ENCODE measurements at regions not wholly inside any gene's neighbourhood (a gene's known extent, or its start where the extent isn't known, plus 50 kb on each side); places are given as distances from the start of the nearest gene placed in this dataset.

- H3K9me3 ChIP-seq (ENCODE audit: low read length) = no peaks in the 10 kb centered on the region
- peaks cover 0 to 3% of the 10 kb centered on the region in 2 donors for H3K27me3 Mint-ChIP-seq
- H3K4me1 Mint-ChIP-seq = no peaks in the 10 kb centered on the region
- no peaks in the 10 kb centered on the region for H3K36me3 Mint-ChIP-seq
- no peak overlapping the region for H3K27ac Mint-ChIP-seq
- no peaks in the 10 kb centered on the region for H3K36me3 ChIP-seq (ENCODE audit: insufficient read depth, low read length)
- no peaks in the 10 kb centered on the region for H3K4me1 ChIP-seq (ENCODE audit: insufficient read depth, low read length)
- H3K9me3 Mint-ChIP-seq = no peaks in the 10 kb centered on the region
- ChIA-PET POLR2A (no interaction called here), CTCF (no interaction called here)
- DNase-seq = no peak
- no peak overlapping the region for H3K4me3 ChIP-seq (ENCODE audit: low read length)
- no peak overlapping the region for H3K4me3 Mint-ChIP-seq
- no peak overlapping the region for H3K27ac ChIP-seq (ENCODE audit: low read depth, low read length)
- no peaks in the 10 kb centered on the region for H3K27me3 ChIP-seq (ENCODE audit: insufficient read depth, low read length, poor library complexity, severe bottlenecking)
Observed at GRCh38 chr2:37476411-37476810, 132.0 kb downstream of the QPCT start.

- DNase-seq = no peak
- CTCF ChIA-PET = interaction anchor here (1.2 kb wide), 1 partner anchor 170 kb away, joined by 3 read pairs; no protein-coding TSS in a partner anchor
- no peak overlapping the region for H3K27ac Mint-ChIP-seq
Observed at GRCh38 chr2:37477921-37478320, 133.5 kb downstream of the QPCT start.

GRCh38 chr2:37481244-37481643 is 136.8 kb downstream of the QPCT start:
- ChIA-PET POLR2A (no interaction called here), CTCF (interaction anchor here (1.3 kb wide), 1 partner anchor 8 kb away, joined by 4 read pairs; no protein-coding TSS in a partner anchor)
- no peak for DNase-seq
- H3K36me3 ChIP-seq (ENCODE audit: insufficient read depth, low read length) = no peaks in the 10 kb centered on the region
- Mint-ChIP-seq H3K36me3 (peaks cover 0 to 4% (median 0%) of the 10 kb centered on the region in 3 donors), H3K4me1 (no peaks in the 10 kb centered on the region), H3K4me3 (no peak overlapping the region), H3K9me3 (no peaks in the 10 kb centered on the region), H3K27ac (no peak overlapping the region), H3K27me3 (peaks cover 0 to 3% of the 10 kb centered on the region in 2 donors)
- H3K4me3 ChIP-seq (ENCODE audit: low read length) = no peak overlapping the region
- H3K4me1 ChIP-seq (ENCODE audit: insufficient read depth, low read length) = no peaks in the 10 kb centered on the region
- H3K27ac ChIP-seq (ENCODE audit: low read depth, low read length) = no peak overlapping the region
- no peaks in the 10 kb centered on the region for H3K27me3 ChIP-seq (ENCODE audit: insufficient read depth, low read length, poor library complexity, severe bottlenecking)
- no peaks in the 10 kb centered on the region for H3K9me3 ChIP-seq (ENCODE audit: low read length)

More at GRCh38 chr2:37477921-37478320, 133.5 kb downstream of the QPCT start:
- Mint-ChIP-seq H3K4me1 (no peaks in the 10 kb centered on the region), H3K36me3 (no peaks in the 10 kb centered on the region), H3K4me3 (no peak overlapping the region), H3K27me3 (peaks cover 0 to 3% of the 10 kb centered on the region in 2 donors), H3K9me3 (no peaks in the 10 kb centered on the region)
- no peak overlapping the region for H3K27ac ChIP-seq (ENCODE audit: low read depth, low read length)
- H3K27me3 ChIP-seq (ENCODE audit: insufficient read depth, low read length, poor library complexity, severe bottlenecking) = no peaks in the 10 kb centered on the region
- POLR2A ChIA-PET = no interaction called here
- H3K4me3 ChIP-seq (ENCODE audit: low read length) = no peak overlapping the region
- no peaks in the 10 kb centered on the region for H3K9me3 ChIP-seq (ENCODE audit: low read length)
- no peaks in the 10 kb centered on the region for H3K4me1 ChIP-seq (ENCODE audit: insufficient read depth, low read length)
- H3K36me3 ChIP-seq (ENCODE audit: insufficient read depth, low read length) = no peaks in the 10 kb centered on the region

- H3K4me1 Mint-ChIP-seq = no peaks in the 10 kb centered on the region
- Histone ChIP-seq H3K27me3 (ENCODE audit: insufficient read depth, low read length, poor library complexity, severe bottlenecking) (no peaks in the 10 kb centered on the region), H3K27ac (ENCODE audit: low read depth, low read length) (no peak overlapping the region), H3K9me3 (ENCODE audit: low read length) (no peaks in the 10 kb centered on the region), H3K36me3 (ENCODE audit: insufficient read depth, low read length) (no peaks in the 10 kb centered on the region), H3K4me3 (ENCODE audit: low read length) (no peak overlapping the region), H3K4me1 (ENCODE audit: insufficient read depth, low read length) (no peaks in the 10 kb centered on the region)
- DNase-seq = no peak
- no peaks in the 10 kb centered on the region for H3K27me3 Mint-ChIP-seq
- H3K36me3 Mint-ChIP-seq = peaks cover 0 to 12% (median 0%) of the 10 kb centered on the region in 3 donors
- CTCF ChIA-PET = interaction anchor here (1.2 kb wide), 2 partner anchors 8 to 29 kb away, joined by 3 to 4 read pairs; no protein-coding TSS in a partner anchor
- POLR2A ChIA-PET = no interaction called here
- peaks cover 0 to 4% (median 0%) of the 10 kb centered on the region in 5 donors for H3K9me3 Mint-ChIP-seq
- no peak overlapping the region for H3K4me3 Mint-ChIP-seq
- H3K27ac Mint-ChIP-seq = peak overlapping the region in 1 of 8 donors; percentile 61
Observed at GRCh38 chr2:37489041-37489456, 144.6 kb downstream of the QPCT start.

GRCh38 chr2:37489536-37489935 is 145.1 kb downstream of the QPCT start:
- peaks cover 0 to 12% (median 0%) of the 10 kb centered on the region in 3 donors for H3K36me3 Mint-ChIP-seq
- no peaks in the 10 kb centered on the region for H3K36me3 ChIP-seq (ENCODE audit: insufficient read depth, low read length)
- ChIA-PET CTCF (interaction anchor here (1.2 kb wide), 2 partner anchors 9 to 29 kb away, joined by 3 to 4 read pairs; no protein-coding TSS in a partner anchor), POLR2A (no interaction called here)
- no peaks in the 10 kb centered on the region for H3K9me3 ChIP-seq (ENCODE audit: low read length)
- no peak overlapping the region for H3K27ac ChIP-seq (ENCODE audit: low read depth, low read length)
- no peak overlapping the region for H3K4me3 ChIP-seq (ENCODE audit: low read length)
- peaks cover 0 to 4% (median 0%) of the 10 kb centered on the region in 5 donors for H3K9me3 Mint-ChIP-seq
- H3K4me1 ChIP-seq (ENCODE audit: insufficient read depth, low read length) = no peaks in the 10 kb centered on the region
- no peaks in the 10 kb centered on the region for H3K4me1 Mint-ChIP-seq
- DNase-seq = no peak
- no peaks in the 10 kb centered on the region for H3K27me3 Mint-ChIP-seq
- H3K4me3 Mint-ChIP-seq = no peak overlapping the region
- H3K27me3 ChIP-seq (ENCODE audit: insufficient read depth, low read length, poor library complexity, severe bottlenecking) = no peaks in the 10 kb centered on the region
- H3K27ac Mint-ChIP-seq = peak overlapping the region in 1 of 8 donors; percentile 61

GRCh38 chr2:37493425-37493824 is 149.0 kb downstream of the QPCT start:
- Histone ChIP-seq H3K4me3 (ENCODE audit: low read length) (no peak overlapping the region), H3K27me3 (ENCODE audit: insufficient read depth, low read length, poor library complexity, severe bottlenecking) (no peaks in the 10 kb centered on the region), H3K4me1 (ENCODE audit: insufficient read depth, low read length) (no peaks in the 10 kb centered on the region), H3K9me3 (ENCODE audit: low read length) (no peaks in the 10 kb centered on the region), H3K27ac (ENCODE audit: low read depth, low read length) (no peak overlapping the region), H3K36me3 (ENCODE audit: insufficient read depth, low read length) (no peaks in the 10 kb centered on the region)
- no peak for DNase-seq
- Mint-ChIP-seq H3K27me3 (peaks cover 0 to 9% of the 10 kb centered on the region in 2 donors), H3K9me3 (peaks cover 0 to 8% (median 4%) of the 10 kb centered on the region in 5 donors), H3K27ac (no peak overlapping the region), H3K4me1 (no peaks in the 10 kb centered on the region), H3K36me3 (peaks cover 0 to 37% (median 0%) of the 10 kb centered on the region in 3 donors), H3K4me3 (no peak overlapping the region)
- ChIA-PET POLR2A (no interaction called here), CTCF (no interaction called here)

GRCh38 chr2:37499113-37499512 is 154.7 kb downstream of the QPCT start:
- peaks cover 3 to 28% of the 10 kb centered on the region in 2 donors for H3K27me3 Mint-ChIP-seq
- CTCF ChIA-PET = interaction anchor here (1.1 kb wide), 1 partner anchor 84 kb away, joined by 3 read pairs; no protein-coding TSS in a partner anchor
- Histone ChIP-seq H3K27ac (ENCODE audit: low read depth, low read length) (no peak overlapping the region), H3K9me3 (ENCODE audit: low read length) (no peaks in the 10 kb centered on the region), H3K27me3 (ENCODE audit: insufficient read depth, low read length, poor library complexity, severe bottlenecking) (no peaks in the 10 kb centered on the region), H3K4me3 (ENCODE audit: low read length) (no peak overlapping the region), H3K36me3 (ENCODE audit: insufficient read depth, low read length) (no peaks in the 10 kb centered on the region), H3K4me1 (ENCODE audit: insufficient read depth, low read length) (no peaks in the 10 kb centered on the region)
- H3K36me3 Mint-ChIP-seq = peaks cover 0 to 40% (median 2%) of the 10 kb centered on the region in 3 donors
- H3K9me3 Mint-ChIP-seq = peaks cover 0 to 5% (median 2%) of the 10 kb centered on the region in 5 donors
- DNase-seq = no peak
- no peak overlapping the region for H3K4me3 Mint-ChIP-seq
- H3K4me1 Mint-ChIP-seq = no peaks in the 10 kb centered on the region
- POLR2A ChIA-PET = no interaction called here
- no peak overlapping the region for H3K27ac Mint-ChIP-seq

- no peaks in the 10 kb centered on the region for H3K4me1 ChIP-seq (ENCODE audit: insufficient read depth, low read length)
- H3K27ac ChIP-seq (ENCODE audit: low read depth, low read length) = no peak overlapping the region
- Mint-ChIP-seq H3K27ac (no peak overlapping the region), H3K4me1 (no peaks in the 10 kb centered on the region), H3K36me3 (peaks cover 0 to 38% (median 2%) of the 10 kb centered on the region in 3 donors), H3K27me3 (peaks cover 3 to 28% of the 10 kb centered on the region in 2 donors), H3K4me3 (no peak overlapping the region), H3K9me3 (peaks cover 0 to 3% (median 2%) of the 10 kb centered on the region in 5 donors)
- POLR2A ChIA-PET = no interaction called here
- no peak overlapping the region for H3K4me3 ChIP-seq (ENCODE audit: low read length)
- H3K9me3 ChIP-seq (ENCODE audit: low read length) = no peaks in the 10 kb centered on the region
- H3K27me3 ChIP-seq (ENCODE audit: insufficient read depth, low read length, poor library complexity, severe bottlenecking) = no peaks in the 10 kb centered on the region
- H3K36me3 ChIP-seq (ENCODE audit: insufficient read depth, low read length) = no peaks in the 10 kb centered on the region
- CTCF ChIA-PET = no interaction called here
- no peak for DNase-seq
Observed at GRCh38 chr2:37500031-37500430, 155.6 kb downstream of the QPCT start.

All from CD8-positive, alpha-beta memory T cell (primary cell).